H1 (cell line): ENCODE measurements at regions not wholly inside any gene's neighbourhood (a gene's known extent, or its start where the extent isn't known, plus 50 kb on each side); places are given as distances from the start of the nearest gene placed in this dataset.

Experiments used
- CTCF ChIA-PET: fragments of 300-600 bp; sonication (Branson Sonifier 250); formaldehyde crosslinking; loops from one replicate; lab custom pipeline; 2021; ENCODE audit not compliant: partially characterized antibody; lab: Charles Lee
- POLR2A ChIA-PET: fragments of 300-600 bp; sonication (Branson Sonifier 250); formaldehyde crosslinking; loops from one replicate; lab custom pipeline; 2021; ENCODE audit warnings: inconsistent platforms; ENCODE audit not compliant: partially characterized antibody; lab: Charles Lee
- DNase-seq, 2 experiments: peaks; one replicate each; pipeline versions ENCODE4 v3.0.0 to v3.0.0-alpha.2; 2010 to 2022; ENCODE audit warnings: low spot score in 2 of 2, low read depth in 1 of 2, mixed read lengths in 1 of 2
- FAIRE-seq: peaks from 2 replicates; lab custom pipeline; 2011; peaks lifted over from hg19 to GRCh38; lab: Jason Lieb, UNC
- H2AFZ ChIP-seq: 2 replicates; pipeline ENCODE4 v1.8.1; 2012; ENCODE audit warnings: low read length, inconsistent platforms
- H2AK5ac ChIP-seq: 2 replicates; pipeline ENCODE4 v1.6.1; 2013; ENCODE audit warnings: low read depth, low read length
- H2BK120ac ChIP-seq: replicated peaks from 2 replicates; pipeline ENCODE3; 2013; ENCODE audit warnings: low read depth, low read length, inconsistent platforms
- H2BK12ac ChIP-seq: 2 replicates; pipeline ENCODE4 v1.6.1; 2013; ENCODE audit warnings: low read depth, low read length
- H2BK15ac ChIP-seq: 2 replicates; pipeline ENCODE4 v1.6.1; 2013; ENCODE audit warnings: low read length
- H2BK20ac ChIP-seq: 2 replicates; pipeline ENCODE4 v1.6.1; 2013; ENCODE audit warnings: low read length
- H2BK5ac ChIP-seq: 2 replicates; pipeline ENCODE4 v1.6.1; 2013; ENCODE audit warnings: low read depth, low read length
- H3K14ac ChIP-seq: 2 replicates; pipeline ENCODE4 v1.6.1; 2013; ENCODE audit warnings: inconsistent platforms; ENCODE audit not compliant: insufficient read length
- H3K18ac ChIP-seq: 2 replicates; pipeline ENCODE4 v1.6.1; 2013; ENCODE audit warnings: low read length; ENCODE audit errors: extremely low read depth
- H3K23ac ChIP-seq: 2 replicates; pipeline ENCODE4 v1.6.1; 2013; ENCODE audit warnings: inconsistent platforms; ENCODE audit not compliant: insufficient read length
- H3K23me2 ChIP-seq: 2 replicates; pipeline ENCODE4 v1.6.1; 2013; ENCODE audit warnings: low read depth, low read length
- H3K27ac ChIP-seq: 2 replicates; pipeline ENCODE4 v1.6.1; 2011; ENCODE audit warnings: low read depth, low read length, inconsistent platforms
- H3K27me3 ChIP-seq, 4 experiments: replicated peaks in 1 of 4; 1 replicate in 1 of 4; 2 replicates in 3 of 4; pipeline versions ENCODE4 v1.6.1 to v1.8.1; 2011 to 2013; ENCODE audit warnings: low read length in 3 of 4, mild to moderate bottlenecking in 3 of 4, inconsistent platforms in 2 of 4, mixed read lengths in 2 of 4, moderate library complexity in 1 of 4; ENCODE audit not compliant: control insufficient read depth in 3 of 4, insufficient read depth in 3 of 4; ENCODE audit errors: extremely low read depth in 1 of 4
- H3K36me3 ChIP-seq, 4 experiments: 2 replicates each; pipeline versions ENCODE4 v1.6.1 to v1.8.1; 2011 to 2013; ENCODE audit warnings: mild to moderate bottlenecking in 4 of 4, low read length in 3 of 4, moderate library complexity in 2 of 4, control low read depth in 1 of 4, inconsistent platforms in 1 of 4; ENCODE audit not compliant: insufficient read depth in 4 of 4, control insufficient read depth in 2 of 4
- H3K4ac ChIP-seq: replicated peaks from 2 replicates; pipeline ENCODE3; 2013; ENCODE audit warnings: low read length, low read depth, mixed read lengths, inconsistent platforms; ENCODE audit not compliant: insufficient read length
- H3K4me1 ChIP-seq, 4 experiments: replicated peaks in 1 of 4; 1 replicate in 1 of 4; 2 replicates in 3 of 4; pipeline versions ENCODE4 v1.6.1 to v1.8.1; 2011 to 2013; ENCODE audit warnings: low read length in 3 of 4, inconsistent platforms in 2 of 4, mixed read lengths in 1 of 4; ENCODE audit not compliant: insufficient read depth in 4 of 4, control insufficient read depth in 3 of 4
- H3K4me2 ChIP-seq, 2 experiments: 2 replicates each; pipeline versions ENCODE4 v1.6.1 to v1.8.1; 2011 to 2013; ENCODE audit warnings: low read depth in 2 of 2, low read length in 2 of 2, control low read depth in 1 of 2, inconsistent platforms in 1 of 2, mild to moderate bottlenecking in 1 of 2; ENCODE audit not compliant: insufficient read depth in 1 of 2
- H3K4me3 ChIP-seq, 4 experiments: fragments of 200-600, 300-600 bp in 1 of 4; sonication (generic), shearing (Covaris generic), sonication (Bioruptor Twin) in 1 of 4; 2 replicates each; pipeline versions ENCODE4 v1.5.1 to v1.8.1; 2011 to 2016; ENCODE audit warnings: low read length in 4 of 4, low read depth in 3 of 4, control low read depth in 2 of 4, inconsistent platforms in 2 of 4, mild to moderate bottlenecking in 2 of 4, mixed read lengths in 1 of 4, moderate library complexity in 1 of 4; ENCODE audit not compliant: insufficient read depth in 2 of 4; ENCODE audit errors: extremely low read depth in 1 of 4
- H3K56ac ChIP-seq: replicated peaks from 2 replicates; pipeline ENCODE3; 2013; ENCODE audit warnings: low read depth, mild to moderate bottlenecking, mixed read lengths, low read length, inconsistent platforms; ENCODE audit not compliant: insufficient read length
- H3K79me1 ChIP-seq: 2 replicates; pipeline ENCODE4 v1.6.1; 2013; ENCODE audit warnings: low read depth, low read length, control low read depth
- H3K79me2 ChIP-seq, 2 experiments: 2 replicates each; pipeline versions ENCODE4 v1.6.1 to v1.8.1; 2012 to 2013; ENCODE audit warnings: low read length in 2 of 2, mild to moderate bottlenecking in 2 of 2, inconsistent platforms in 1 of 2; ENCODE audit not compliant: insufficient read depth in 2 of 2, control insufficient read depth in 1 of 2
- H3K9ac ChIP-seq, 4 experiments: replicated peaks in 1 of 4; 1 replicate in 1 of 4; 2 replicates in 3 of 4; pipeline versions ENCODE4 v1.6.1 to v1.8.1; 2011 to 2013; ENCODE audit warnings: low read depth in 3 of 4, low read length in 3 of 4, control low read depth in 2 of 4, mild to moderate bottlenecking in 2 of 4, moderate library complexity in 2 of 4, inconsistent platforms in 1 of 4; ENCODE audit errors: extremely low read depth in 1 of 4
- H3K9me3 ChIP-seq, 2 experiments: 2 replicates each; pipeline versions ENCODE4 v1.6.1 to v1.8.1; 2012 to 2013; ENCODE audit warnings: mild to moderate bottlenecking in 2 of 2, moderate library complexity in 2 of 2, control low read depth in 1 of 2, inconsistent platforms in 1 of 2, low read depth in 1 of 2, low read length in 1 of 2, mixed read lengths in 1 of 2; ENCODE audit not compliant: insufficient read depth in 2 of 2
- H4K20me1 ChIP-seq, 2 experiments: replicated peaks in 1 of 2; 2 replicates each; pipeline versions ENCODE3 to v1.8.1; 2011 to 2013; ENCODE audit warnings: inconsistent platforms in 2 of 2, low read length in 2 of 2, mild to moderate bottlenecking in 1 of 2; ENCODE audit not compliant: insufficient read depth in 2 of 2, control insufficient read depth in 1 of 2
- H4K5ac ChIP-seq: 2 replicates; pipeline ENCODE4 v1.6.1; 2013; ENCODE audit warnings: low read length, low read depth, mixed read lengths, inconsistent platforms; ENCODE audit not compliant: insufficient read length
- H4K8ac ChIP-seq: 2 replicates; pipeline ENCODE4 v1.8.0; 2013; ENCODE audit warnings: mild to moderate bottlenecking, moderate library complexity, low read length, inconsistent platforms; ENCODE audit not compliant: insufficient read depth; ENCODE audit errors: extremely low read depth
- H4K91ac ChIP-seq: replicated peaks from 2 replicates; pipeline ENCODE3; 2013; ENCODE audit warnings: low read length, mixed read lengths, inconsistent platforms; ENCODE audit not compliant: insufficient read length
- CHD2 ChIP-seq: IDR thresholded peaks from 2 replicates; pipeline ENCODE4 v1.6.1; 2012; ENCODE audit warnings: low read length, improper control_type of control experiment
- EZH2 ChIP-seq: fragments of 200-600 bp; sonication (generic); IDR thresholded peaks from 2 replicates; pipeline ENCODE4 v1.7.1; 2012; ENCODE audit warnings: low read depth, mild to moderate bottlenecking, moderate library complexity, low read length, inconsistent platforms; ENCODE audit not compliant: severe bottlenecking
- SAP30 ChIP-seq: fragments of 300-600 bp; sonication (generic); IDR thresholded peaks from 2 replicates; pipeline ENCODE4 v1.7.1; 2012; ENCODE audit warnings: low read length, moderate library complexity, mild to moderate bottlenecking, inconsistent platforms; ENCODE audit not compliant: insufficient read depth, insufficient replicate concordance
- SIN3A ChIP-seq, 2 experiments: IDR thresholded peaks in 1 of 2; conservative IDR thresholded peaks in 1 of 2; 2 replicates each; pipeline ENCODE4 v1.6.1; 2011 to 2012; ENCODE audit warnings: low read length in 2 of 2, improper control_type of control experiment in 1 of 2, low read depth in 1 of 2, mild to moderate bottlenecking in 1 of 2
- SIX5 ChIP-seq: IDR thresholded peaks from 2 replicates; pipeline ENCODE4 v1.6.1; 2011; ENCODE audit warnings: mild to moderate bottlenecking, low read depth, low read length
- SP2 ChIP-seq: IDR thresholded peaks from 2 replicates; pipeline ENCODE4 v1.6.1; 2012; ENCODE audit warnings: mild to moderate bottlenecking, low read length, inconsistent platforms
- TAF1 ChIP-seq: IDR thresholded peaks from 2 replicates; pipeline ENCODE4 v1.6.1; 2011; ENCODE audit warnings: mild to moderate bottlenecking, low read depth, low read length
- TAF7 ChIP-seq: optimal IDR thresholded peaks from 2 replicates; pipeline ENCODE3; 2011; ENCODE audit warnings: low read depth, mild to moderate bottlenecking, inconsistent platforms, low read length, moderate library complexity, borderline replicate concordance
- TBP ChIP-seq: IDR thresholded peaks from 2 replicates; pipeline ENCODE4 v1.6.1; 2011; ENCODE audit warnings: low read depth, low read length, improper control_type of control experiment
- TEAD4 ChIP-seq: IDR thresholded peaks from 2 replicates; pipeline ENCODE4 v1.6.1; 2012; ENCODE audit warnings: low read depth, low read length, inconsistent platforms, mixed read lengths
- WGBS, 2 experiments: shearing (Covaris generic) in 1 of 2; methylation state at CpG; one replicate each; pipeline versions ENCODE4 v1.1.6 to v1.1.7; 2013 to 2015; ENCODE audit warnings: low lambda C conversion rate in 2 of 2, mixed read lengths in 2 of 2, inconsistent platforms in 1 of 2, low coverage in 1 of 2, missing lambda C conversion rate in 1 of 2; ENCODE audit not compliant: insufficient replicate concordance in 2 of 2, insufficient coverage in 1 of 2, insufficient read length in 1 of 2; ENCODE audit errors: extremely low coverage in 1 of 2, missing lambda C conversion rate in 1 of 2; 5-methylcytosine and 5-hydroxymethylcytosine counted together
- TF ChIP-seq, protein P1 (sequence below): IDR thresholded peaks from 2 replicates; pipeline ENCODE4 v1.6.1; 2011; ENCODE audit warnings: low read length, improper control_type of control experiment
- TF ChIP-seq, protein P2 (sequence below): IDR thresholded peaks from 2 replicates; pipeline ENCODE4 v1.6.1; 2012; ENCODE audit warnings: inconsistent platforms
- TF ChIP-seq, protein P3 (sequence below): IDR thresholded peaks from 2 replicates; pipeline ENCODE4 v1.6.1; 2011; ENCODE audit warnings: low read depth, mild to moderate bottlenecking, low read length; ENCODE audit not compliant: insufficient read depth

GRCh38 chr2:19503406-19503805, 145.0 kb upstream of the OSR1 start:
- H2BK12ac ChIP-seq, result no peak overlapping the region
- H2BK15ac ChIP-seq, result no peak overlapping the region
- no peak overlapping the region for H2BK20ac ChIP-seq
- no peaks in the 10 kb centered on the region for H3K27me3 ChIP-seq
- H4K8ac ChIP-seq, result no peak overlapping the region
- no peak overlapping the region for H3K27ac ChIP-seq
- H2AK5ac ChIP-seq, result no peak overlapping the region
- no peak overlapping the region for H4K5ac ChIP-seq
- no peak overlapping the region for H3K23ac ChIP-seq
- H3K14ac ChIP-seq, result no peak overlapping the region
- no peak overlapping the region for H2AFZ ChIP-seq
- no peaks in the 10 kb centered on the region for H3K79me2 ChIP-seq
- POLR2A ChIA-PET, result no interaction called here
- no peak for DNase-seq
- H4K20me1 ChIP-seq, result no peaks in the 10 kb centered on the region
- no peaks in the 10 kb centered on the region for H3K4me1 ChIP-seq
- H3K56ac ChIP-seq, result no peak overlapping the region
- no peak overlapping the region for H3K18ac ChIP-seq
- H3K4ac ChIP-seq, result no peak overlapping the region
- CTCF ChIA-PET, result no interaction called here
- no peak overlapping the region for H3K4me3 ChIP-seq
- no peaks in the 10 kb centered on the region for H3K9me3 ChIP-seq
- H3K79me1 ChIP-seq, result no peaks in the 10 kb centered on the region
- FAIRE-seq, result no peak
- no peak overlapping the region for H3K9ac ChIP-seq
- 95% methylated on average over 4 of the region's 4 CpGs; no CpG with 5 or more reads in 1 of the 2 experiments for WGBS, 2 experiments
- H3K36me3 ChIP-seq, result no peaks in the 10 kb centered on the region
- H2BK5ac ChIP-seq, result no peak overlapping the region
- no peaks in the 10 kb centered on the region for H3K23me2 ChIP-seq
- no peak overlapping the region for H3K4me2 ChIP-seq
- H2BK120ac ChIP-seq, result no peak overlapping the region
- no peak overlapping the region for H4K91ac ChIP-seq
- TF ChIP-seq EZH2 (no peak), SIN3A (conservative IDR thresholded peaks at IDR 0.05 in 1 of 2, IDR thresholded peaks at IDR 0.05 in 1 of 2; ENCODE audit: low read depth in 1 of 2, low read length in 2 of 2) (no peak), TAF1 (no peak), SAP30 (no peak), TEAD4 (no peak), TBP (no peak), CHD2 (no peak), SP2 (no peak), SIX5 (no peak), TAF7 (no peak)
- TF ChIP-seq, protein P1, sequence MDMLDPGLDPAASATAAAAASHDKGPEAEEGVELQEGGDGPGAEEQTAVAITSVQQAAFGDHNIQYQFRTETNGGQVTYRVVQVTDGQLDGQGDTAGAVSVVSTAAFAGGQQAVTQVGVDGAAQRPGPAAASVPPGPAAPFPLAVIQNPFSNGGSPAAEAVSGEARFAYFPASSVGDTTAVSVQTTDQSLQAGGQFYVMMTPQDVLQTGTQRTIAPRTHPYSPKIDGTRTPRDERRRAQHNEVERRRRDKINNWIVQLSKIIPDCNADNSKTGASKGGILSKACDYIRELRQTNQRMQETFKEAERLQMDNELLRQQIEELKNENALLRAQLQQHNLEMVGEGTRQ, result no peak
- TF ChIP-seq, protein P2, sequence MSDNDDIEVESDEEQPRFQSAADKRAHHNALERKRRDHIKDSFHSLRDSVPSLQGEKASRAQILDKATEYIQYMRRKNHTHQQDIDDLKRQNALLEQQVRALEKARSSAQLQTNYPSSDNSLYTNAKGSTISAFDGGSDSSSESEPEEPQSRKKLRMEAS, result no peak
- TF ChIP-seq, protein P3, sequence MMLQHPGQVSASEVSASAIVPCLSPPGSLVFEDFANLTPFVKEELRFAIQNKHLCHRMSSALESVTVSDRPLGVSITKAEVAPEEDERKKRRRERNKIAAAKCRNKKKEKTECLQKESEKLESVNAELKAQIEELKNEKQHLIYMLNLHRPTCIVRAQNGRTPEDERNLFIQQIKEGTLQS, result no peak
